Hepatocyte (in vitro differentiated cells): ENCODE measurements at regions not wholly inside any gene's neighbourhood (a gene's known extent, or its start where the extent isn't known, plus 50 kb on each side); places are given as distances from the start of the nearest gene placed in this dataset.

Experiments
- DNase-seq: peaks from one replicate; pipeline ENCODE4 v3.0.0-alpha.2; 2016; ENCODE audit warnings: low spot score
- H2AFZ ChIP-seq: fragments of 200-600 bp; sonication (generic); 2 replicates; pipeline ENCODE4 v1.6.0; 2016; ENCODE audit warnings: antibody characterized with exemption, mild to moderate bottlenecking
- H3K27ac ChIP-seq: fragments of 200-600 bp; sonication (generic); 2 replicates; pipeline ENCODE4 v1.5.1; 2016; ENCODE audit warnings: mild to moderate bottlenecking
- H3K27me3 ChIP-seq: fragments of 200-600 bp; sonication (generic); 2 replicates; pipeline ENCODE4 v1.6.1; 2016
- H3K36me3 ChIP-seq: fragments of 200-600 bp; sonication (generic); replicated peaks from 2 replicates; pipeline ENCODE4 v1.5.1; 2016; ENCODE audit warnings: low read depth; ENCODE audit not compliant: insufficient read depth
- H3K4me1 ChIP-seq: fragments of 200-600 bp; sonication (generic); 2 replicates; pipeline ENCODE4 v1.5.1; 2016; ENCODE audit warnings: mild to moderate bottlenecking, moderate library complexity; ENCODE audit not compliant: insufficient read depth
- H3K4me2 ChIP-seq: fragments of 200-600 bp; sonication (generic); 2 replicates; pipeline ENCODE4 v1.6.0; 2016
- H3K4me3 ChIP-seq: fragments of 200-600 bp; sonication (generic); 2 replicates; pipeline ENCODE4 v1.5.1; 2016; ENCODE audit warnings: mild to moderate bottlenecking
- H3K79me2 ChIP-seq: fragments of 200-600 bp; sonication (generic); 2 replicates; pipeline ENCODE4 v1.6.0; 2017; ENCODE audit warnings: mild to moderate bottlenecking
- H3K9me2 ChIP-seq: fragments of 200-600 bp; sonication (generic); replicated peaks from 2 replicates; pipeline ENCODE4 v1.6.0; 2017; ENCODE audit warnings: mild to moderate bottlenecking; ENCODE audit not compliant: insufficient read depth
- H3K9me3 ChIP-seq: fragments of 200-600 bp; sonication (generic); 2 replicates; pipeline ENCODE4 v1.5.1; 2016; ENCODE audit warnings: low read depth, mild to moderate bottlenecking
- H4K20me1 ChIP-seq: fragments of 200-600 bp; sonication (generic); 2 replicates; pipeline ENCODE4 v1.6.0; 2016; ENCODE audit warnings: mild to moderate bottlenecking; ENCODE audit not compliant: insufficient read depth, poor library complexity, severe bottlenecking
- EZH2 ChIP-seq: fragments of 200-600 bp; sonication (generic); IDR thresholded peaks from 2 replicates; pipeline ENCODE4 v1.6.1; 2016; ENCODE audit warnings: antibody characterized with exemption, mild to moderate bottlenecking, borderline replicate concordance
- EZH2phosphoT487 ChIP-seq: fragments of 200-600 bp; sonication (generic); IDR thresholded peaks from one replicate; pipeline ENCODE4 v1.6.1; 2018; ENCODE audit warnings: antibody characterized with exemption, mild to moderate bottlenecking, low read depth, moderate library complexity; ENCODE audit not compliant: unreplicated experiment, severe bottlenecking
- WGBS: methylation state at CpG from one replicate; pipeline ENCODE4 v1.1.6; 2016; ENCODE audit warnings: low lambda C conversion rate; ENCODE audit errors: missing lambda C conversion rate; 5-methylcytosine and 5-hydroxymethylcytosine counted together
- TF ChIP-seq, protein P1 (sequence below): fragments of 200-600 bp; sonication (generic); IDR thresholded peaks from 2 replicates; pipeline ENCODE4 v1.5.1; 2016; ENCODE audit warnings: antibody characterized with exemption, mild to moderate bottlenecking; ENCODE audit not compliant: poor library complexity

DNA sequence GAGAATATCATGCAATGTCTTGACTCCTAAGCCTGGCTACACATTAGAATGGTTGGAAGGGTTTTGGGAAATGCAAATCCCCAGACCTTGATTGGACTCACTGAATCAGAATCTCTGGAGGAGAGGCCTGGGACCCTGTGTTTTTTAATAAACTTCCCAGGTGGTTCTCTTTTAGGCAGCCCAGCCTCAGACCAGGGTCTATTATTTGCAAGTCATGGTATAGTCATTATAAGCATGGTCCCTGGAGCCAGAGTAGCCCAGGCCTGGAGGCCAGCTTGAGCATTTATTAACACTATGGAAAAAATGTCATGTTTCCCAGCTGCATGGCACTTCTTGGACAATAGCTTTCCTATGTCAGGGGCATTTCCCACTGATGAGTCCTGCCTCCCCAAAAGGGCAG, 266.9 kb downstream of the NPIPA8 start:
- TF ChIP-seq EZH2: no peak
- no peak for TF ChIP-seq EZH2phosphoT487
- TF ChIP-seq, protein P1, sequence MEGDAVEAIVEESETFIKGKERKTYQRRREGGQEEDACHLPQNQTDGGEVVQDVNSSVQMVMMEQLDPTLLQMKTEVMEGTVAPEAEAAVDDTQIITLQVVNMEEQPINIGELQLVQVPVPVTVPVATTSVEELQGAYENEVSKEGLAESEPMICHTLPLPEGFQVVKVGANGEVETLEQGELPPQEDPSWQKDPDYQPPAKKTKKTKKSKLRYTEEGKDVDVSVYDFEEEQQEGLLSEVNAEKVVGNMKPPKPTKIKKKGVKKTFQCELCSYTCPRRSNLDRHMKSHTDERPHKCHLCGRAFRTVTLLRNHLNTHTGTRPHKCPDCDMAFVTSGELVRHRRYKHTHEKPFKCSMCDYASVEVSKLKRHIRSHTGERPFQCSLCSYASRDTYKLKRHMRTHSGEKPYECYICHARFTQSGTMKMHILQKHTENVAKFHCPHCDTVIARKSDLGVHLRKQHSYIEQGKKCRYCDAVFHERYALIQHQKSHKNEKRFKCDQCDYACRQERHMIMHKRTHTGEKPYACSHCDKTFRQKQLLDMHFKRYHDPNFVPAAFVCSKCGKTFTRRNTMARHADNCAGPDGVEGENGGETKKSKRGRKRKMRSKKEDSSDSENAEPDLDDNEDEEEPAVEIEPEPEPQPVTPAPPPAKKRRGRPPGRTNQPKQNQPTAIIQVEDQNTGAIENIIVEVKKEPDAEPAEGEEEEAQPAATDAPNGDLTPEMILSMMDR: no peak
- no peaks in the 10 kb centered on the region for H3K36me3 ChIP-seq
- no peaks in the 10 kb centered on the region for H4K20me1 ChIP-seq
- no peaks in the 10 kb centered on the region for H3K9me2 ChIP-seq
- no peaks in the 10 kb centered on the region for H3K9me3 ChIP-seq
- peaks cover 7% of the 10 kb centered on the region for H3K27me3 ChIP-seq
- H3K4me1 ChIP-seq: no peaks in the 10 kb centered on the region
- H3K79me2 ChIP-seq: no peaks in the 10 kb centered on the region
- H3K4me3 ChIP-seq: no peak overlapping the region
- H3K27ac ChIP-seq: no peak overlapping the region
- no peak overlapping the region for H2AFZ ChIP-seq
- DNase-seq: no peak
- no peak overlapping the region for H3K4me2 ChIP-seq

DNA sequence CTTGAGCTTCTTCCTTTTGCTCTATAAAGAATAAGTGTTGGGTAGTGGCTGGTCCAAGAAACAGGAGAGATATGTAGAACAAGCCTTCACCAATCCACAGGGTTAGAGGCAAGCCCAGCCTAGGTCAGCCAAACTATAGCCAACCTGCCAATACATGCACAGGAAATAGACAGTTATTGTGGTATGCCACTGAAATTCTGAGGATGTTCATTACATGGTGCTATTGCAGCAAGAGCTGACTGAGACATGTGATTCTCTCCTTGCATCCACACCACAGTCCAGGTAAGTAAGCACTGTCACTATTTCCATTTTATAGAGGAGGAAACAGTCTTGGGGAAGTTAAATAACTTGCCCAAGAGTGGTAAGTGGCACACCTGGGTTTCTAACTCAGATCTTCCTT, 268.1 kb downstream of the NPIPA8 start:
- Histone ChIP-seq H3K36me3 (no peaks in the 10 kb centered on the region), H3K9me2 (no peaks in the 10 kb centered on the region), H3K4me3 (no peak overlapping the region), H3K79me2 (no peaks in the 10 kb centered on the region), H3K9me3 (no peaks in the 10 kb centered on the region), H2AFZ (no peak overlapping the region), H4K20me1 (no peaks in the 10 kb centered on the region), H3K4me1 (no peaks in the 10 kb centered on the region), H3K27ac (no peak overlapping the region), H3K4me2 (no peak overlapping the region), H3K27me3 (peaks cover 7% of the 10 kb centered on the region)
- no peak for DNase-seq
- TF ChIP-seq EZH2 (no peak), EZH2phosphoT487 (no peak)
- TF ChIP-seq, protein P1: no peak

DNA sequence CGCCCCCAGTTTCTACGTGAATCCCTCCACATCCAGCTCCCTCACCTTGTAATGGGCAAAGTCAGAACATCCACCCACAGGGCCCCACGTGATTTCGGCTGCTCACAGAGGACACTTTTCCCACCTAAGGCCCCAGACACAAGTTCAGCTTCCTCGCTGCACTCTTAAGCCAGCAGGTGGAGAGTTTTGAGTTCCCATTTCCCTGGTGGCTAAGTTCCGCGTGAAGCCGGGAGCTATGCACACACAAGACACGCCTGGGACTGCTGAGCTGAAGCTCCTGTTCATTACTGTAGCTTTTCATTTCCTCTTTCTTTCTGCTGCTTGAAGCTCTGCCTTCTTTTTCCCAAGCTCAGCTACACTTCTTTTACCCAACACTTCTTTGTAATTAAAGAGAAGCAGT, 273.8 kb downstream of the NPIPA8 start:
- Histone ChIP-seq H2AFZ (no peak overlapping the region), H3K27ac (no peak overlapping the region), H3K27me3 (no peaks in the 10 kb centered on the region), H3K4me3 (no peak overlapping the region), H4K20me1 (no peaks in the 10 kb centered on the region), H3K4me1 (no peaks in the 10 kb centered on the region), H3K9me2 (no peaks in the 10 kb centered on the region), H3K4me2 (no peak overlapping the region), H3K36me3 (no peaks in the 10 kb centered on the region), H3K9me3 (no peaks in the 10 kb centered on the region), H3K79me2 (no peaks in the 10 kb centered on the region)
- no peak for DNase-seq
- WGBS: 61% methylated on average over 9 of the region's 9 CpGs
- TF ChIP-seq EZH2 (no peak), EZH2phosphoT487 (no peak)
- TF ChIP-seq, protein P1: no peak

DNA sequence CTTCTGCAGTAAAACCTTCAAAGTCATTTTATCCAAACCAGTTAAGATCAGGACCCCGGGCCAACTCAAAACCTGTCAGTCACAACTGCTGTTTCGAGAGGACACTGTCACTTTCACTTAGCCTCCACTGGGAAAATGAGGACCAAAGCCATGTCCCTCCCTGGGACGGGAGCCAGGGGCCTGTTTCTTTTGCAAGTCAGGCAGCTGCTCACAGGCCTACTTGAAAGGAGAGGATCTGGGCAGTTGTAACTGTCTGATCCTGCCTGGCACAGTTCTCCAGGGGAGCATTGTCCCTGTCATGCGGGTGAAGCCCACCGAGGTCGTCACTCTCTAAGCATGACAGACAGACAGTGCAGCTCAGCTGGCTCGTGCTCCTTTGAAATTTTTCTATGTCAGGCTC, 276.2 kb downstream of the NPIPA8 start:
- H3K27ac ChIP-seq: no peak overlapping the region
- H3K79me2 ChIP-seq: no peaks in the 10 kb centered on the region
- H2AFZ ChIP-seq: no peak overlapping the region
- WGBS: 70% methylated on average over 7 of the region's 7 CpGs
- TF ChIP-seq EZH2phosphoT487 (no peak), EZH2 (no peak)
- TF ChIP-seq, protein P1: no peak
- H3K9me2 ChIP-seq: no peaks in the 10 kb centered on the region
- no peaks in the 10 kb centered on the region for H3K36me3 ChIP-seq
- no peaks in the 10 kb centered on the region for H3K27me3 ChIP-seq
- no peak for DNase-seq
- no peaks in the 10 kb centered on the region for H3K9me3 ChIP-seq
- H3K4me3 ChIP-seq: no peak overlapping the region
- no peaks in the 10 kb centered on the region for H3K4me1 ChIP-seq
- H3K4me2 ChIP-seq: no peak overlapping the region
- H4K20me1 ChIP-seq: no peaks in the 10 kb centered on the region
